ENCODE measurements at regions not wholly inside any gene's neighbourhood (a gene's known extent, or its start where the extent isn't known, plus 50 kb on each side); places are given as distances from the start of the nearest gene placed in this dataset.
"Not testable (repeated sequence)": the region's sequence is repeated elsewhere in the genome, so short reads cannot be mapped to it uniquely, and the experiment has no call there.

GRCh38 chr12:61564466-61564865, 695.7 kb upstream of the USP15 start:
- H3K9ac ChIP-seq (ENCODE audit: low read length in 2 of 2), result no peak overlapping the region
- no peak overlapping the region for H3K4me3 ChIP-seq (ENCODE audit: low read length in 2 of 2)
- no peaks in the 10 kb centered on the region for H3K36me3 ChIP-seq (ENCODE audit: control insufficient read depth in 2 of 2, insufficient read depth in 2 of 2, low read length in 2 of 2)
- no peaks in the 10 kb centered on the region for H3K9me3 ChIP-seq (ENCODE audit: control insufficient read depth in 2 of 2, low read length in 2 of 2)
- H3K27ac ChIP-seq (ENCODE audit: low read length), result no peak overlapping the region
- no peaks in the 10 kb centered on the region for H3K27me3 ChIP-seq (ENCODE audit: control insufficient read depth in 1 of 2, insufficient read depth in 2 of 2, low read length in 2 of 2)
- no peaks in the 10 kb centered on the region for H3K4me1 ChIP-seq (ENCODE audit: control insufficient read depth, insufficient read depth, low read length)

GRCh38 chr12:61566183-61566582, 694.0 kb upstream of the USP15 start:
- H3K4me3 ChIP-seq (ENCODE audit: low read length in 2 of 2), result no peak overlapping the region
- H3K36me3 ChIP-seq (ENCODE audit: control insufficient read depth in 2 of 2, insufficient read depth in 2 of 2, low read length in 2 of 2), result no peaks in the 10 kb centered on the region
- H3K9ac ChIP-seq (ENCODE audit: low read length in 2 of 2), result no peak overlapping the region
- no peak overlapping the region for H3K27ac ChIP-seq (ENCODE audit: low read length)
- no peaks in the 10 kb centered on the region for H3K27me3 ChIP-seq (ENCODE audit: control insufficient read depth in 1 of 2, insufficient read depth in 2 of 2, low read length in 2 of 2)
- no peaks in the 10 kb centered on the region for H3K9me3 ChIP-seq (ENCODE audit: control insufficient read depth in 2 of 2, low read length in 2 of 2)
- no peaks in the 10 kb centered on the region for H3K4me1 ChIP-seq (ENCODE audit: control insufficient read depth, insufficient read depth, low read length)

- no peaks in the 10 kb centered on the region for H3K9me3 ChIP-seq (ENCODE audit: control insufficient read depth in 2 of 2, low read length in 2 of 2)
- H3K27ac ChIP-seq (ENCODE audit: low read length), result no peak overlapping the region
- no peak overlapping the region for H3K9ac ChIP-seq (ENCODE audit: low read length in 2 of 2)
- no peak overlapping the region for H3K4me3 ChIP-seq (ENCODE audit: low read length in 2 of 2)
- H3K27me3 ChIP-seq (ENCODE audit: control insufficient read depth in 1 of 2, insufficient read depth in 2 of 2, low read length in 2 of 2), result no peaks in the 10 kb centered on the region
- H3K4me1 ChIP-seq (ENCODE audit: control insufficient read depth, insufficient read depth, low read length), result no peaks in the 10 kb centered on the region
- H3K36me3 ChIP-seq (ENCODE audit: control insufficient read depth in 2 of 2, insufficient read depth in 2 of 2, low read length in 2 of 2), result no peaks in the 10 kb centered on the region
Measured at GRCh38 chr12:61574339-61574738, 685.9 kb upstream of the USP15 start.

- no peak overlapping the region for H3K4me3 ChIP-seq (ENCODE audit: low read length in 2 of 2)
- no peaks in the 10 kb centered on the region for H3K9me3 ChIP-seq (ENCODE audit: control insufficient read depth in 2 of 2, low read length in 2 of 2)
- H3K36me3 ChIP-seq (ENCODE audit: control insufficient read depth in 2 of 2, insufficient read depth in 2 of 2, low read length in 2 of 2), result no peaks in the 10 kb centered on the region
- no peaks in the 10 kb centered on the region for H3K27me3 ChIP-seq (ENCODE audit: control insufficient read depth in 1 of 2, insufficient read depth in 2 of 2, low read length in 2 of 2)
- H3K4me1 ChIP-seq (ENCODE audit: control insufficient read depth, insufficient read depth, low read length), result no peaks in the 10 kb centered on the region
- H3K27ac ChIP-seq (ENCODE audit: low read length), result no peak overlapping the region
- no peak overlapping the region for H3K9ac ChIP-seq (ENCODE audit: low read length in 2 of 2)
Measured at GRCh38 chr12:61584943-61585342, 675.3 kb upstream of the USP15 start.

GRCh38 chr12:61590864-61591263, 669.3 kb upstream of the USP15 start:
- not testable (repeated sequence) for H3K36me3 ChIP-seq (ENCODE audit: control insufficient read depth in 2 of 2, insufficient read depth in 2 of 2, low read length in 2 of 2); H3K4me3 ChIP-seq (ENCODE audit: low read length in 2 of 2); H3K9me3 ChIP-seq (ENCODE audit: control insufficient read depth in 2 of 2, low read length in 2 of 2); H3K9ac ChIP-seq (ENCODE audit: low read length in 2 of 2); H3K4me1 ChIP-seq (ENCODE audit: control insufficient read depth, insufficient read depth, low read length); H3K27me3 ChIP-seq (ENCODE audit: control insufficient read depth in 1 of 2, insufficient read depth in 2 of 2, low read length in 2 of 2); H3K27ac ChIP-seq (ENCODE audit: low read length)

- Histone ChIP-seq H3K9ac (ENCODE audit: low read length in 2 of 2) (no peak overlapping the region), H3K27me3 (ENCODE audit: control insufficient read depth in 1 of 2, insufficient read depth in 2 of 2, low read length in 2 of 2) (no peaks in the 10 kb centered on the region), H3K27ac (ENCODE audit: low read length) (no peak overlapping the region), H3K4me3 (ENCODE audit: low read length in 2 of 2) (no peak overlapping the region), H3K9me3 (ENCODE audit: control insufficient read depth in 2 of 2, low read length in 2 of 2) (no peaks in the 10 kb centered on the region), H3K4me1 (ENCODE audit: control insufficient read depth, insufficient read depth, low read length) (no peaks in the 10 kb centered on the region), H3K36me3 (ENCODE audit: control insufficient read depth in 2 of 2, insufficient read depth in 2 of 2, low read length in 2 of 2) (no peaks in the 10 kb centered on the region)
Measured at GRCh38 chr12:61610143-61610542, 650.1 kb upstream of the USP15 start.

GRCh38 chr12:61629702-61630101, 630.5 kb upstream of the USP15 start:
- Histone ChIP-seq H3K27me3 (ENCODE audit: control insufficient read depth in 1 of 2, insufficient read depth in 2 of 2, low read length in 2 of 2) (no peaks in the 10 kb centered on the region), H3K4me3 (ENCODE audit: low read length in 2 of 2) (no peak overlapping the region), H3K36me3 (ENCODE audit: control insufficient read depth in 2 of 2, insufficient read depth in 2 of 2, low read length in 2 of 2) (no peaks in the 10 kb centered on the region), H3K27ac (ENCODE audit: low read length) (no peak overlapping the region), H3K9ac (ENCODE audit: low read length in 2 of 2) (no peak overlapping the region), H3K9me3 (ENCODE audit: control insufficient read depth in 2 of 2, low read length in 2 of 2) (no peaks in the 10 kb centered on the region), H3K4me1 (ENCODE audit: control insufficient read depth, insufficient read depth, low read length) (no peaks in the 10 kb centered on the region)

GRCh38 chr12:61646639-61647038, 613.6 kb upstream of the USP15 start:
- H3K27ac ChIP-seq (ENCODE audit: low read length), result no peak overlapping the region
- H3K4me3 ChIP-seq (ENCODE audit: low read length in 2 of 2), result no peak overlapping the region
- no peak overlapping the region for H3K9ac ChIP-seq (ENCODE audit: low read length in 2 of 2)
- no peaks in the 10 kb centered on the region for H3K4me1 ChIP-seq (ENCODE audit: control insufficient read depth, insufficient read depth, low read length)
- no peaks in the 10 kb centered on the region for H3K9me3 ChIP-seq (ENCODE audit: control insufficient read depth in 2 of 2, low read length in 2 of 2)
- H3K27me3 ChIP-seq (ENCODE audit: control insufficient read depth in 1 of 2, insufficient read depth in 2 of 2, low read length in 2 of 2), result no peaks in the 10 kb centered on the region
- no peaks in the 10 kb centered on the region for H3K36me3 ChIP-seq (ENCODE audit: control insufficient read depth in 2 of 2, insufficient read depth in 2 of 2, low read length in 2 of 2)

- Histone ChIP-seq H3K36me3 (ENCODE audit: control insufficient read depth in 2 of 2, insufficient read depth in 2 of 2, low read length in 2 of 2) (no peaks in the 10 kb centered on the region), H3K27me3 (ENCODE audit: control insufficient read depth in 1 of 2, insufficient read depth in 2 of 2, low read length in 2 of 2) (no peaks in the 10 kb centered on the region), H3K9ac (ENCODE audit: low read length in 2 of 2) (no peak overlapping the region), H3K27ac (ENCODE audit: low read length) (no peak overlapping the region), H3K4me1 (ENCODE audit: control insufficient read depth, insufficient read depth, low read length) (no peaks in the 10 kb centered on the region), H3K4me3 (ENCODE audit: low read length in 2 of 2) (no peak overlapping the region), H3K9me3 (ENCODE audit: control insufficient read depth in 2 of 2, low read length in 2 of 2) (no peaks in the 10 kb centered on the region)
Measured at GRCh38 chr12:61647566-61647965, 612.6 kb upstream of the USP15 start.

- H3K36me3 ChIP-seq (ENCODE audit: control insufficient read depth in 2 of 2, insufficient read depth in 2 of 2, low read length in 2 of 2), result no peaks in the 10 kb centered on the region
- H3K27ac ChIP-seq (ENCODE audit: low read length), result no peak overlapping the region
- H3K4me3 ChIP-seq (ENCODE audit: low read length in 2 of 2), result no peak overlapping the region
- H3K4me1 ChIP-seq (ENCODE audit: control insufficient read depth, insufficient read depth, low read length), result no peaks in the 10 kb centered on the region
- H3K9me3 ChIP-seq (ENCODE audit: control insufficient read depth in 2 of 2, low read length in 2 of 2), result no peaks in the 10 kb centered on the region
- no peak overlapping the region for H3K9ac ChIP-seq (ENCODE audit: low read length in 2 of 2)
- no peaks in the 10 kb centered on the region for H3K27me3 ChIP-seq (ENCODE audit: control insufficient read depth in 1 of 2, insufficient read depth in 2 of 2, low read length in 2 of 2)
Measured at GRCh38 chr12:61652265-61652664, 607.9 kb upstream of the USP15 start.

GRCh38 chr12:61654698-61655097, 605.5 kb upstream of the USP15 start:
- Histone ChIP-seq H3K4me1 (ENCODE audit: control insufficient read depth, insufficient read depth, low read length) (no peaks in the 10 kb centered on the region), H3K36me3 (ENCODE audit: control insufficient read depth in 2 of 2, insufficient read depth in 2 of 2, low read length in 2 of 2) (no peaks in the 10 kb centered on the region), H3K9ac (ENCODE audit: low read length in 2 of 2) (no peak overlapping the region), H3K27me3 (ENCODE audit: control insufficient read depth in 1 of 2, insufficient read depth in 2 of 2, low read length in 2 of 2) (no peaks in the 10 kb centered on the region), H3K27ac (ENCODE audit: low read length) (no peak overlapping the region), H3K4me3 (ENCODE audit: low read length in 2 of 2) (no peak overlapping the region), H3K9me3 (ENCODE audit: control insufficient read depth in 2 of 2, low read length in 2 of 2) (no peaks in the 10 kb centered on the region)

- H3K27me3 ChIP-seq (ENCODE audit: control insufficient read depth in 1 of 2, insufficient read depth in 2 of 2, low read length in 2 of 2), result no peaks in the 10 kb centered on the region
Measured at GRCh38 chr12:61655241-61655640, 605.0 kb upstream of the USP15 start.

More at GRCh38 chr12:61655241-61655640, 605.0 kb upstream of the USP15 start:
- Histone ChIP-seq H3K9ac (ENCODE audit: low read length in 2 of 2) (no peak overlapping the region), H3K4me3 (ENCODE audit: low read length in 2 of 2) (no peak overlapping the region), H3K4me1 (ENCODE audit: control insufficient read depth, insufficient read depth, low read length) (no peaks in the 10 kb centered on the region), H3K27ac (ENCODE audit: low read length) (no peak overlapping the region), H3K9me3 (ENCODE audit: control insufficient read depth in 2 of 2, low read length in 2 of 2) (no peaks in the 10 kb centered on the region), H3K36me3 (ENCODE audit: control insufficient read depth in 2 of 2, insufficient read depth in 2 of 2, low read length in 2 of 2) (no peaks in the 10 kb centered on the region)

All from stomach smooth muscle (tissue), 2 donors.